ENCODE measurements at regions not wholly inside any gene's neighbourhood (a gene's known extent, or its start where the extent isn't known, plus 50 kb on each side); places are given as distances from the start of the nearest gene placed in this dataset.
"Not testable (repeated sequence)": the region's sequence is repeated elsewhere in the genome, so short reads cannot be mapped to it uniquely, and the experiment has no call there.

DNA sequence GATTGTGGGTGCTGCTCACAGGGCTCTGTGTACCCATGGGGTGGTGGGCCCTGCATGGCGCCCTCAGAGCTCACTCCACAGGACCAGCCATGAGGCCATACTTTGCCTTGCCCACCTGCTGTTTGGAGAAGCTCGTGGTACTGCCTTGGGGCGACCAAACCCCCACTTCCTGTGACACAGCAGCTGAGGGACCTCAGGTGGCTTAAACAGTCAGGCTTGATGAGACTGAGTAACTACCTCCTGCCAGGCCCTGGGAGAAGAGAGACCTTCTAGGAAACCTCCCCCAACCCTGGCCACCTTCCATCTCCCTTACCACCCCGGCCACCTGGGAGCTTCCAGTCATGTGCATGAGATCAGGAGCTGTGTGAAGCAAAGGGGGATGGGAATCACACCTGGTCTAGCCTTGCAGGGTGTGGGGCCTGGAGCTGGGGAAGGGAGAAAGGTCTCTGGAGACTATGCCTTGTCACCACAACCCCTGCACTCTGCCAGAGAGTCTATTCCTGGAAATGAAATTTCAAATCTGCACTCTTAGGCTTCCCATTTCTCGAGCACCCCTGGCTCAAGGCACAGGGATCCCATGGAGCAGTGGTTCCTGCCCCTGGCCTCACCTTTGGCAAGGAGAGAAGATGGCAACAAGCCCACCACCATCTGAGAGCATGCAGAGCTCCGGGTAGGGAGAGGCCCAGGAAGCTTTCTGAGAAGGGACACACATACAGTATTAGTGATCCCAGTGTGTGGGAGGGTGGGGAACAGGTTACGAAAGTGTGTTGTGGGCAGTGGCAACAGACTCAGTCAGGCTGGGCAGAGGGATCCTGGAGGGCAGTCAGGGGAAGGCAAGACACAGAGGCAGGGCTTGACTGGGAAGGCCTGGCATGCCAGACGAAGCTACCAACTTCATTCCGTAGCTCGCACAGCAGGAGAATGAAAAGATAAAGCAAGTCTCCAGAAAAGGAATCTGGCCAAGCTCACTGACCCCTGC is 125.0 kb downstream of the URI1 start:
- DNase-seq (ENCODE audit: low spot score) = no peak

DNA sequence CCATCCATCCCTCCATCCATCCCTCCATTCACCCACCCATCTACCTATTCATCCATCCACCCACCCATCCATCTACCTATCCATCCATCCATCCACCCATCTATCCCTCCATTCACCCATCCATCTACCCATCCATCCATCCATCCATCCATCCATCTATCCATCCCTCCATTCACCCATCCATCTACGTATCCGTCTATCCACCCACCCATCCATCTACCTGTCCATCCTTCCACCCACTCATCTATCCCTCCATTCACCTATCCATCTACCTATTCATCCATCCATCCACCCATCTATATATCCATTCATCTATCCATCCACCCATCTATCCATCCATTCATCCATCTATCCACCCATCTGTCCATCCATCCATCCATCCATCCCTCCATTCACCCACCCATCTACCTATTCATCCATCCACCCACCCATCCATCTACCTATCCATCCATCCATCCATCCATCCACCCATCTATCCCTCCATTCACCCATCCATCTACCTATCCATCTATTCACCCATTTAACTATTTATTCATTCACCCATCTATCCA is 126.0 kb downstream of the URI1 start:
- DNase-seq (ENCODE audit: low spot score) = not testable (repeated sequence)

DNA sequence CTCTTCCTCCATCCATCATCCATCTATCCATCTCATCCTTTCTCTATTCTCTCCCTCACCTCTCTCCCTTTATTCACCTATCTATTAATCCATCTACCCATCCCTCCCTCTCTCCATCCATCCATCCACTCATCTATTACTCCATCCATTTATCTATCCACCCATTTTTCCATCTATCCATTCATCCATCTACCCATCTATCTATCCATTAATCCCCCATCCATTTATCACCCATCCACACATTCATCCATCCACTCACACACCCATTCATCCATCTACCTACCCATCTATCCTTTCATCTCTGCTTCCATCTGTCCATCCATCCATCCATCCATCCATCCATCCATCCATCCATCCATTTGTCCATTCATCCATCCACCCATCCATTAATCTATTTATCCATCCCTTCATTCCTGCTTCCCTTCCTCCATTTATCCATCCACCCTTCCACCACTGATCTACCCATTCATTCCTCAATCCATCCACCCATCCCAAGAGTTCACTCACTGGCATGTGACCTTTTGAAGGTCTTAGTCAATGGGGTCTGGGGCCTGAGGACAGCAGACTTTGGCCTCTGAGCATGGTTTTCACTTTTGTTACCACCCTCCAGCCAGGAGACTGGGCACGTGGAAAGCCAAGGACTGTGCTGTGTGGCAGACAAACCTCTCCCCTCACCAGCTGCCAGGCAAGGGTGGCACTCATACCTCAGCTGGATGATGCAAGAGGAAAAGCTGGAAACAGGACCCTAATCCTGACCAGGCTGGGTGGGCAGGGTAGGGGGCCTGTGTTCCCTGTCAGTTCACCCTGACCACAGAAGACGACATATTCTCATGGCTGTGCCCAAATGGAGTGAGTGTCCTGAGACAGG is 126.7 kb downstream of the URI1 start:
- no peak for DNase-seq (ENCODE audit: low spot score)

DNA sequence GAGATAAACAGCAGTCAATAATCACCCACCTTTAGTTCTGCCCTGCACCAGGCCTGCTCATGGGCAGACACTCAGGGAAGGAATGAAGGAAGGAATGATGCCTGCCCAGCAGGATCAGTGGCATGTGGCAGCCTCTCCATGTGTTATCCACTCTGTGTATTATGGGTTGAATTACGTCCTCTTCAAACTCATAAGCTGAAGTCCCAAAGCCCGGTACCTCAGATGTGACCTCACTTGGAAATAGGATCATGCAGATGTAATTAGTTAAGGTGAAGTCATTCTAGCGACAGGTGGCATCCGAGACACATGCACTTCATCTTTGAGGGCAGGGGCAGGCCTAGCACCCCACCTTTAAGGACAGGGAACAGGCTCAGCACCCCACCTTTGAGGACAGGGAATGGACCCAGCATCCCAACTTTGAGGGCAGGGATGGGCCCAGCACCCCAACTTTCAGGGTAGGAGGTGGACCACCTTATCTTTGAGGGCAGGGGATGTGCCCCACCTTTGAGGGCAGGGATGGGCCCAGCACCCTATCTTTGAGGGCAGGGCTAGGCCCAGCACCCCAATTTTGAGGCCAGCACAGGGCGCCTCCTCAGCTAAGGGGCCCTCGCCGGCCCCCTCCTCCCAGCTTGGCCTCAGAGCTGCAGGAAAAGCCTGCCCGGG is 127.6 kb downstream of the URI1 start:
- DNase-seq (ENCODE audit: low spot score) = no peak

DNA sequence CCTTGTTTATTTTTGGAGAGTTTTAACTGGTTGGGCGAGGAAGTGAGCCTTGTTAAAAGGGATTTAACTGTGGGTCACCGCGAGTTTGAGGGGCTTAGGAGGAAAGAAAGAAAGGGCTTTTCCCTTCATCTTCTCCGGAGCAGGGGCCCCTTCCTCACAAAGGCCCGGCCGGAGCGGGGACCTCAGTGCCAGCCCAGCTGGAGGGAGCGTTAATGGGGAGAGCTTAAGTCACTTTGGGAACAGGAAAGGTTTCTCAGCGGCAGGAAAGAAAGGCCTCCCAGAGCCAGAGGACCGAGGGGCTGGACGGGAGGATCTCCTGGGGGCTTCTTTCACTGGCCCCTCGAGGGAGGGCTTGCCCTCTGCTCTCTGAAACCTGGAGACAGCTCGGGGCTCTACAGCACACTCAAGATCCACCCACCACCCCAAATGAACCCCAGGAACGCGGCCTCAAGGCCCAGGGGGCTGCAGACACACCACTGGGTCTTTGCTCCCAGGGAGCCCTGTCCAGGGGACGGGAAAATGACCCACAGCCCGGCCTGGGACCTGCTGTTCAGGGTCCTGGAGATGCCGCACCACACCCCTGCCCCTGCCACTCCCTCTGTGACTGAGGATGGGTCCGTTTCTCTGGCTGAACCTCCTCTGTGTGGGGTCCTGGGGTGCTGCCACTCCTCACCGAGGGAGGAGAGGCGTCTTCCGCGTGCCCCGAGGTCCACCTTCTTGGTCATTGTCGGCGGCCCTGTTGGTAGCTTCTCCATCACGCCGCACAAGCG is 128.3 kb downstream of the URI1 start:
- DNase-seq (ENCODE audit: low spot score) = no peak

DNA sequence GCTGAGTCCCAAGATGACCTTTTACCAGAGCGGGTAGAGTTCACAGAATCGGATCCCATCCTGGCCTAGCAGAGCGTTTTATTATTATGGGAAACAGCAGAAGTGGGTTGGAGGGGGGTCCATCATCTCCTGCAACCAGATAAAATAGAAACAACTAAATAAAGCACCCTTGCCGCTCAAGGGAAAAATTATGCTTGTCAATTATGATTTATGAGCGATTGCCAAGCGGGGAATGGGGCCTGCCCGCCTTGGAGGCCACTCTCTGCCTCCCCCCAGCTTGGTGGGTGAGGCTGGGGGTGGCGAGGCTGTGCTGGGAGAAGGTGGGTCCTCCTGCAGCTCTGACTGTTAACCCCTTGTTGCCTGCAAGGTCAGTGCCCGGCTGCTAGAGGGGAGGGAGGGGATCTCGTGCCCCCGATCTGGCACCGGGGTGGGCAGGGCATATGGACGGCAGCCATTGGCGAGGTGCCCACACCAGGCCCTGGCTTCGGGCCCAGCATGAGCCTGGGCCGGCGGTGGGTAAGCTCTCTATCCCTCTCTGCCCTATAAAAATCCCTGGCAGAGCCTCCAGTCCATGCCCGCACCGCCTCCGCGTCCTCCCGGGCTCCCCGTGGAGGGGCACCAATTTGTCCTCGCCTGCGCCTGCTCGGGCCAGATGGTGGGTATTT is 129.1 kb downstream of the URI1 start:
- no peak for DNase-seq (ENCODE audit: low spot score)

DNA sequence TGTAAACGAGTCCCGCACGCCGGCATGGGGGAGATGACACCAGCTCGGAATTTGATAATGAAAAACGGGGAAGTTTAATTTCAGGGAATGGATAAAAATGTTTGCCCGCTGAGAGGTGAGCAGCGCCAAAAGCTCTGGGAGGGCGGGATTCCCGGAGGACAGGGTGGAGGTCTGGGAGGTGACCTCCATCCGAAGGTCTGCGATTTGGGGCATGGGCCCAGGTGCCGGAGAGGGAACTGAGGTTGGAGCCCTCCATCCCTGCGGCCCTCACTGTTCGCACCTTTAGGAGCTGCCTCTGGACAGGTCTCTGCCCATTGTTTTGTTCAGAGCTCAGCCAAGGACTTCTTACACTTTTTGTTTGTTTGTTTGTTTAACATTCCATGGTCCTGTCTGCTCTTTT is 129.8 kb downstream of the URI1 start:
- DNase-seq (ENCODE audit: low spot score) = no peak

DNA sequence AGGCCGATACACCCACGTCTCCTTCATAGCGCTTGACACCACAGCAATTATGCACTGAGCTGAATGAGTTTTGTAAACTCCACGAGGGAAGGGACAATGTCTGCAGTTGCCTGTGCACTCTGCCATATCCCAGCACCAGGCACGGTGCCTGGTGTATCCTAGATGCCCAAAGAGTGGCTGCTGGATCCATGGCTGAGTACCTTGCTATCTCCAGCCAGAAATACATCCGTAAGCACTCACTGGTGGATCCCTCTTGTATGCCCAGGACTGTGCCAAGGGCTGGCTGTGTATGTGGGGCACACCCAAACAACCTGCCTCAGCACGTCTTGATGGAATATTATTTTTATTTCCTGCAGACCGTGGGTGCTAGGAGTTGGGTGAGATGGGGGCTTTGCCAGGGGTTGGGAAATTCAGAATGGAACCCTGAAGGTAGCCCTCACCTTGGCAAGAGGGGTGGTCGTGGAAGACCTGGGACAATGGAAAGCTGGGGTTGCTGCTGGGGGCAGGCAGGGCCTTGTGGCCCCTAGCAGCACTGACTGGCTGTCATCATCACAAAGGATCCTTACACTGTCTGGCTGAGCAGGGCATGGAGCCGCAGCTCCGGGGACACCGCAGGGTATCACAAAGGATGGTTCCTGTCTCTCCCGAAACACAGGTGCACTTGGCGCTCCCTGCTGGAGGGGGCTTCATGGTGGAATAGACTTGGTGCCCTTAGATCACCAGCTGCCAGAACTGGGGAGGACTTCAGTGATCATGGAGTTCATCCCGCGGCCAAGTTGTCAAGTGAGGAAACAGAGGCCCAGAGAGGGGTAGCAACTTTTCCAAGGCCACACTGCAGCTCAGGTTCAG is 131.3 kb downstream of the URI1 start:
- no peak for DNase-seq (ENCODE audit: low spot score)

DNA sequence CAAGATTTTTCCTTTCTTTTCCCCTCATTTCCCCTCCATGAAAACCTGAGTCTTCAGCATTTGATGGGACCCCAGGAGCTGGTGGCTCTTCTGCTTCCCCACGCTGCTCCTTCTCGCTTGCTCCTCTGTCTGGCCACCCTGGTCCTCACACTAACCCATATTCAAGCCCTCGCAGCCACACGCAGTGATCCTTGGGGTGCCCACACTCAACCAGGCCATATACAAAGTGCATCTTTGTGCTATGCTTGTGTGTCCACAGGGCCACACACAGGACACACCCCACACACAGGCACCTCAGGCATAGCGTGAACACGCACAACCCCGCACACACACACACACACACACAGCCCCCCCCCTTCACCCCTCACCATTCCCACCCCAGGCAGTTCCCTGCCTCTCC is 132.1 kb downstream of the URI1 start:
- no peak for DNase-seq (ENCODE audit: low spot score)

DNA sequence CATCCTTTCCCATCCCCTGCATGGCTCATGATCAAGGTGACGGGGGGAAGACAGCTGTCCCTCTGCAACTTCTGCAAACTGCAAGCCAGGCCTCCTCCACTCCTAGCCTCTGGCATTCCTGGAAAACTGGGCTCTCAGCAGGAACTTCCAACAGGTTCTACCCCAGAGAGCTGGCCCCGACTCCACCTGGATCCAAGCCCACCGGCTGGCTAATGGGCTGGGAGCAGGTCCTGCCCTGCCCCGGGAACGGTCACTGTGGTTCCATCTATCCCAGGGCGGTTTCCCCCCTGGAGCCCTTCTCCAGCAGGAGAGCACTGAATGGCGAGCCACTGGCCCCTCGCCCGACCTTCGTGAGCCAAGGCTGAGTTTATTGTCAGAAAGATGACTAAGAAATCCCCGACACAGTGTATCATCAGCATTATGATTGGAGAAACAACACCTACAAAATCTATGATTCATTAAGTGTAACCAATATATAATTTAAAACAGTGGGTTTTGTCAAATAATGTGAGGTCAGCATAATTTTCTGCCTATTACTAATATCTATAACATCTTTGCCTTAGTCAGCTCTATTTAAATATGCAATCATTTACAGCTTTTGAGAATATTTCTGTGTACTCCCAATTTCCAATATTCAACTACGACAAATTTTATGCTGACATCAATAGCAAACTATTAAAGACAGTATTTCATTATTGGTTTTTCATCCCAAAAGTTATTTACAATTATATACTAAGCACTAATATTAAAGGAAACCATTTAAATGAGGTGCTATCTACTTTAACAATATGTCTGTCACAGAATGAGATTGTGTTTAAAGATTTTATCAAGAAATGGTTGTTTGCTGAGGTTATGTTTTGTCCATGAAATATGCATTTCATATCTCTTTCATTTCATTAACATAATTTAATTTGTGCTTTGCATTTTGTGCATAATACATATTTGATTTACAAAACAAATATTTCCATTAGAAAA is 133.0 kb downstream of the URI1 start:
- no peak for DNase-seq (ENCODE audit: low spot score)

DNA sequence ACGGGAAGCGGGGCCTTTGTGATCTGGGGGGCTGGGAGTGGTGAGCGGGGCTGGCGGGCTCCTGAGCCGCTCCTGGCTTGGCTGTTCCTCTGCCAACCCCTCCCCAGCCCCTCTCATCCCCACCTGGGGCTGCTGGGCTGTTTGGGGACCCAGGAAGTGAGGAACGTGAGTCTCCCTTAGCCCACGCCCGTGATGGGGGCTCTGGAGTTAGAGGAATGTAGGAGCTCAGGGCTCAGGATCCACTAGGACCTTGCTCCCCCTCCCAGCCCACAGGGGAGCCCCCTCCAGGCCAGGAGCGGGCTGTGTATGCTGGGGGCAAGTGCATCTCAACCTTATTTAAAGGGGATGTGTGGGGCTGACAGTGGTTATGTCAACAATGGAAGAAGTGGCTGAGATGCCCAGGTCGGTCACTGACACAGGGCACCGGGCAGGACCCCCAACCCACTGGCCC is 134.1 kb downstream of the URI1 start:
- DNase-seq (ENCODE audit: low spot score) = no peak

DNA sequence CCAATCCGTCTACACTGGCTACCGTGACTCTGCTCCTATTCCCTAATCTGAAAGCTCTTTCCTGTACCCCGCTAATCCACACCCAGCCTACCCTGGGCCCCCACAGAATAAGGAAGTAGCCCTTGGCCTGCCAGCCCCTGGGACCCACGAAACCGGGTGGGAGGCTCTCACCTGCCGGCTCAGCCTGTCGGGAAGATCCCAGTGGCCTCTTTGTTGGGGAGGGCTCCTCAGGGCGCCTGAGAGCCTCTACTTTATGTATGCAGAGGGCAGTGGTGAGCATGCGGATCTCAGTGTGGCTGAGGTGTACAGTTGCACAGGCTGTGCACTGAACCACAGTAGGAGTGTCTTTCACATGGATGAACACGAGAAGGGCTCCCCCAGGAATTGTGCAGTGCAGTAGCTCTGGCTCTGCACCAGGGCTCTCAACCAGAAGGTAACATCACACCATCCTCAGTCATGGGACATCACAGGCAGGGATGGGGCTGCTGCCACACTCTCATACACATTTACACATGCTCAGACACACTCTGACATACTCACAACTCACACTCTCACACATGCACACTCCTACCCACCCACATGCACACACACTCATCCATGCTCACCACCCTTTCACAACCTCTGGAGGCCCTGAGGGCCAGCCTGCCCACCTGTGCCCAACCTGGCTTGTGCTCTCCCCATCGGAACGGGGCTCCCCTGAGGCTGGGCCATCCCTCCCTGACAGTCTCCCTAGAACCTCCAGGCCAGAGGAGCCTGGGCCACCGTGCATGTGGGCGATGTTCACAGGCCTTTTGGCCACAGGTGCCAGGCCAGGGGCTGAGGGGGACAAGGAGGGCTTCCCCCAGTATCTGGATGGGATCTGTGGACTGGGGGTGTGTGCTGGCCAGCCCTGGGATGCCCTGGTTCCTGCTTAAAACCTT is 135.0 kb downstream of the URI1 start:
- no peak for DNase-seq (ENCODE audit: low spot score)

DNA sequence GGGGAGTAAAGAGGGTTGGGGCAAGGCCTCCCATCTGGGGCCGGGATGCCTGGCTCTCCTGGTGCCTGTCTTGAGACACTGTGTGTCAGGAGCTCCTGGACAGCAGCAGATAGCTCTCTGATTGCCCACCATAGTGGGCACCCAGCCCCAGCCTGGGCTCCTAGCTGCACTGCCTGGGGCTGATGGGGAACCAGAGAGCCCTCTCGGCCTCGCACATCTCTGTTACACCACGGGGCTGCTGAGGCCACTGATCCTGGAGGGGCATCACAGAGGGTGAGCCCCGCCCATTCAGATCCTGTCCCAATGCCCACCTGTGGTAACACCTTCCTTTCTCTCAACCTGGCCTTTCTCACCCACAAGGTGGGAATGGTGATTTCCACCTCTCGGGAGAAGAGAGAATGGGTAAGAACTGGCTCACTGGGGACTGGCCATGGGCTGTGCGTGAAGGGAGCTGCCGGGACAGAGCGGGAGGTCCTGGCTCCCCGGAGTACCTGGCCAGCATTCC is 135.9 kb downstream of the URI1 start:
- DNase-seq (ENCODE audit: low spot score) = no peak

DNA sequence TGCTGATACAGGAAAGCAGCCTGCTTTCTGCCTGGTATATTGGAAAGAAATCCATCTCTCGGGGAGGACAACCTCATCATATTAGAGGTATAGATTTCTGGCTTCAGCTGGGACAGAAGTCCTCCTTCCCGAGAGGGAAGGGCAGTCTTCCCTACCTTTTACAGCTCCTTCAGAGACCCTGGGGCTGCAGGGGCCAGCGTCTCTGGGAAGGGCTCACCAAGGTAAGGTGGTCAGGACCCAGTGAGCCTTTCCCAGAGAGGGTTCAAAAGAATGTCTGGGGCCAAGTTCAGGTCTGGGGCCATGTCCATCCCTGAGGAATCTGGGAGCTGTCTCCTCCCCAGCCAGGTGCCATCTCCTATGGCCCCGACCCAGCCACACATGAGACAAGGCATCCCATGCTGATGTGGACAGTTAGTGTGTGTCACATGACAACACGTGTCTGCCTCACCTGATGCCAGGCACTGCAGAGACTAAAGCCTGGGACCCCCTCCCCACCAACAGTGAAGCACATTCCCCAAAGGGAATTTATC is 136.4 kb downstream of the URI1 start:
- DNase-seq (ENCODE audit: low spot score) = no peak

DNA sequence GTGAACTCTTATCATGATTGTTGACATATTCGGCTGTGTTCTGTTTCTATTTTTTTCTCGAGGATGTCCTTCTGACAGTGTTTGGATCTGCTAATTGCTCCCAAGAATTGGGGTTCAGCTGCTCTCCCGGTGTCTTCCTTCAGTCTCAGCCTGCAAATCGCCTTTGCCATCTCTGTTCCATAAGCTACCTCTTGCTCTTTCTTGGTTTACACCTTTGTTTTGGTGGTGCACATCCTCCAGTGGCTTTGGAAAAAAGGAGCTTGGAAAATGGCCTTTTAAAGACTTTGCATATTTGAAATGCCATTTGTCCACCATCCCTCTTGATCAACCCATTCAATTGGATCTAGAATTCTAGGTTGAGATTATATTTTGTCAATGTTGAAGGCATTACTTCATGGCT is 137.2 kb downstream of the URI1 start:
- DNase-seq (ENCODE audit: low spot score) = no peak

DNA sequence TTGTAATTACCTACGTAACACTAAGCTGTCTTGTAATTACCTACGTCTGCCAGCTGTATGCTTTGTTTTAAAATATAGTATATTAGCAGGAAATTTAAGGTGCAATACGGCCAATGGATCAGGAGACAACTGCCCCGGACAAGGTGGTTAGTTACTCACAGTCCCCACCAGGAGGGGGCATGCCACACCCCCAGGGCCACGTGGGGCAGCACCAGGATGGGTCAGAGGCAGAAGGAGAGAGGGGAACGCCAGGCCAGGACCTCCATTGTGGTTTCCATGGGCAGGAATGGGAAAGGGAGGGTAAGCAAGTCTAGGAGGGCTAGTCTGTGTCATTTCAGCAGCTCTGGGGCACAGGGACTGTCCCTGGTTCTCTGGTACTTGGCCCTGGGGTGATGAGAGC is 140.1 kb downstream of the URI1 start:
- DNase-seq (ENCODE audit: low spot score) = no peak

DNA sequence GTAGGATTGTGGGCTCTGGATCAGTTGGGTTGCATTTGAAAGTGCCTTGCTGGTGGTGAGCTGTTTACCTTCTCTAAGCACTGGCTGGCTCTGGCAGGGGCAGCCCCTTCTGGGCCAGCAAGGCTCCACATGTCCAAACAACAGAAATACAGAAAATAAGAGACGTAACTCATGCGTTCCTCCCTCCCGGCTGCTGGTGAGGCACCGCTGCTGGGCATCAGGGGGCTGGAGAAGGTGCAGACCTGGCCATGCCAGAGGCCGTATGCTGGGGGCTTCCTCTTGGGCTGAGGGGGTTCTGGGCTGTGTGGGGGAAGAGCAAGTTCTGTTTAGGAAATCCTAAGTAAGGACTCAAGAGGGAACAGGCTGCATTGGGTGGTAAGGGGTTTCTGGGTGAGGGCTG is 140.6 kb downstream of the URI1 start:
- no peak for DNase-seq (ENCODE audit: low spot score)
